ENCODE measurements at regions not wholly inside any gene's neighbourhood (a gene's known extent, or its start where the extent isn't known, plus 50 kb on each side); places are given as distances from the start of the nearest gene placed in this dataset.
"Not testable (repeated sequence)": the region's sequence is repeated elsewhere in the genome, so short reads cannot be mapped to it uniquely, and the experiment has no call there.

DNA sequence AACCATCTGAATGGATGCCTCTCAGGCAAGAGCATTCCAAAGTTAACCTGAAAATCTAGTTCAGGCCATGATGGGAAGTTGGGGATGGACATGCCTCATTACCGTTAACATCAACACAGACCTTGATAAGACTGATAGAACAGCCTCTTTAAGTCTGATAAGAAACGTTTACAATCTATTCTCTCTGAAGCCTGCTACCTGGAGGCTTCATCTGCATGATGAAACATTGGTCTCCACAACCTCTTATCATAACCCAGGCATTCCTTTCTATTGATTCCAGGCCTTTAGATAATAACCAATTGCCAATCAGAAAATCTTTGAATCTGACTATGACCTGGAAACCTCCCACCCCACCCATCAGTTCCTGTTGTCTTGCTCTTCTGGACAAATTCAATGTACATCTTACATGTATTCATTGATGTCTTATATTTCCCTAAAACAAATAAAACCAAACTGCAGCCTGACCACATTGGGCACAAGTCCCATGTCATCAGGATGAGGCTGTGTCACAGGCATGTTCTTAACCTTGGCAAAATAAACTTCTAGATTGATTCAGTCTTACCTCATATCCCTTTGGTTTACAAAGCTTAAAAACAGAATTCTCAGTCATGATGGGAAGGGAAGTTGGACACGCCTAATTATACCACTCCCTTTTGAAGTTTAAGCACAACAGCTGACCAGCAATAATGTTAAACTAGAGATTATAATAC, 843.8 kb upstream of the SPRY2 start:
- Histone ChIP-seq H3K27me3 (ENCODE audit: insufficient read depth, low read depth) (no peaks in the 10 kb centered on the region), H4K20me1 (ENCODE audit: insufficient read depth) (no peaks in the 10 kb centered on the region), H3K4me3 (IDR thresholded peaks at IDR 0.05; ENCODE audit: insufficient read depth, low read depth, low read length) (no peak overlapping the region), H3K36me3 (ENCODE audit: insufficient read depth) (no peaks in the 10 kb centered on the region), H3K4me1 (ENCODE audit: low read depth, poor library complexity, severe bottlenecking) (no peaks in the 10 kb centered on the region), H3K79me2 (ENCODE audit: insufficient read depth, low read depth) (no peaks in the 10 kb centered on the region), H2AFZ (ENCODE audit: low read depth) (no peak overlapping the region), H3K4me2 (no peak overlapping the region), H3K27ac (no peak overlapping the region), H3K9ac (no peak overlapping the region)
- TF ChIP-seq, protein P1, sequence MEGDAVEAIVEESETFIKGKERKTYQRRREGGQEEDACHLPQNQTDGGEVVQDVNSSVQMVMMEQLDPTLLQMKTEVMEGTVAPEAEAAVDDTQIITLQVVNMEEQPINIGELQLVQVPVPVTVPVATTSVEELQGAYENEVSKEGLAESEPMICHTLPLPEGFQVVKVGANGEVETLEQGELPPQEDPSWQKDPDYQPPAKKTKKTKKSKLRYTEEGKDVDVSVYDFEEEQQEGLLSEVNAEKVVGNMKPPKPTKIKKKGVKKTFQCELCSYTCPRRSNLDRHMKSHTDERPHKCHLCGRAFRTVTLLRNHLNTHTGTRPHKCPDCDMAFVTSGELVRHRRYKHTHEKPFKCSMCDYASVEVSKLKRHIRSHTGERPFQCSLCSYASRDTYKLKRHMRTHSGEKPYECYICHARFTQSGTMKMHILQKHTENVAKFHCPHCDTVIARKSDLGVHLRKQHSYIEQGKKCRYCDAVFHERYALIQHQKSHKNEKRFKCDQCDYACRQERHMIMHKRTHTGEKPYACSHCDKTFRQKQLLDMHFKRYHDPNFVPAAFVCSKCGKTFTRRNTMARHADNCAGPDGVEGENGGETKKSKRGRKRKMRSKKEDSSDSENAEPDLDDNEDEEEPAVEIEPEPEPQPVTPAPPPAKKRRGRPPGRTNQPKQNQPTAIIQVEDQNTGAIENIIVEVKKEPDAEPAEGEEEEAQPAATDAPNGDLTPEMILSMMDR (conservative IDR thresholded peaks at IDR 0.05; ENCODE audit: low read depth, low read length) = no peak

DNA sequence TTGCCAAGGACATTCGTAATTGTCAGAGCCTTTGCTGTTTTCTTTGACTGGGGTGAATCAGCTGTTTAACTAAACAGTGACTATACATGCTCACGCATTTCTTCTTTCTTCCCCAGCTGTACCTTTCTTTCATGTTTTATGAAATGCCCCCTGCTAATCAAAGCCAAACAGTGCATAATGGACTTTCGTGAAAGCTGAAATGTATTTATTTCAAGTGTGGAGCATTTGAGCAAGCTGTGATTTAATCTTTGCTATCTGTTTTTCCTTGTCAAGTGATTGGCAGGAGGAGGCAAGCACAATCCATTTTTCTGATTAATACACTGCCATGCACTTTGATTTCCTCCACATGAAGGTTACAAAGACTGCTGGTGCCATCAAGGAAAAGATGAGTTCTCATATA, 831.7 kb upstream of the SPRY2 start:
- H3K79me2 ChIP-seq (ENCODE audit: insufficient read depth, low read depth) = no peaks in the 10 kb centered on the region
- H3K9ac ChIP-seq = no peak overlapping the region
- TF ChIP-seq, protein P1 (conservative IDR thresholded peaks at IDR 0.05; ENCODE audit: low read depth, low read length) = no peak
- no peak overlapping the region for H3K4me2 ChIP-seq
- H4K20me1 ChIP-seq (ENCODE audit: insufficient read depth) = no peaks in the 10 kb centered on the region
- H3K36me3 ChIP-seq (ENCODE audit: insufficient read depth) = no peaks in the 10 kb centered on the region
- H2AFZ ChIP-seq (ENCODE audit: low read depth) = no peak overlapping the region
- H3K27ac ChIP-seq = no peak overlapping the region
- no peak overlapping the region for H3K4me3 ChIP-seq (IDR thresholded peaks at IDR 0.05; ENCODE audit: insufficient read depth, low read depth, low read length)
- H3K27me3 ChIP-seq (ENCODE audit: insufficient read depth, low read depth) = no peaks in the 10 kb centered on the region
- H3K4me1 ChIP-seq (ENCODE audit: low read depth, poor library complexity, severe bottlenecking) = no peaks in the 10 kb centered on the region

DNA sequence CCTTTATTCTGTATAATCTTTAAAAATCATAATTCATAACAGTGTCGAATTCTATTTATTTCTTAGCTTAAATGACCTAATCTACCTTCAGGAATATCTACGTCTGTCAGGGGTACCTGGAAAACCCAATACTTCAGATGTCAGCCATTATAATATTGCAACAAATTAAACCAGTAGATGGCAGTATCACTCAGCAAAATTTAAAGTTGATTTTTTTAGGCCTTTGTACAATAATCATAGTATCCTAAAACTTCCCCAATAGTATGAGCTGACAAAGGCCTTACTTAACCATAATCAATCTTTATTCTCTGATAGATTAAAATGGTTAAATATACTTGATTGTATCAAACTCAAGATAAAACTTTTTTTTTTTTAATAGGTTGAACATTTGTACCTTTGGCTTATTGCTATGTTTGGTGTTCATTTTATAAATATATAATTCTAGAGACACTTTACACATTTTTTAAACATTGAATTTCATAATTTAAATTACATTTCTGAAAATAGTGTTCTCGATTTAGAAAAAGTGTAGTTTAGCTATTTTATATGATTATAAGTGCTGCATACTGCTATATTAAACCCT, 830.2 kb upstream of the SPRY2 start:
- Histone ChIP-seq H3K27me3 (ENCODE audit: insufficient read depth, low read depth) (no peaks in the 10 kb centered on the region), H3K27ac (no peak overlapping the region), H3K4me1 (ENCODE audit: low read depth, poor library complexity, severe bottlenecking) (no peaks in the 10 kb centered on the region), H2AFZ (ENCODE audit: low read depth) (no peak overlapping the region), H3K4me3 (IDR thresholded peaks at IDR 0.05; ENCODE audit: insufficient read depth, low read depth, low read length) (no peak overlapping the region), H4K20me1 (ENCODE audit: insufficient read depth) (no peaks in the 10 kb centered on the region), H3K79me2 (ENCODE audit: insufficient read depth, low read depth) (no peaks in the 10 kb centered on the region), H3K9ac (no peak overlapping the region), H3K4me2 (no peak overlapping the region), H3K36me3 (ENCODE audit: insufficient read depth) (no peaks in the 10 kb centered on the region)
- TF ChIP-seq, protein P1 (conservative IDR thresholded peaks at IDR 0.05; ENCODE audit: low read depth, low read length) = peak; percentile 62

DNA sequence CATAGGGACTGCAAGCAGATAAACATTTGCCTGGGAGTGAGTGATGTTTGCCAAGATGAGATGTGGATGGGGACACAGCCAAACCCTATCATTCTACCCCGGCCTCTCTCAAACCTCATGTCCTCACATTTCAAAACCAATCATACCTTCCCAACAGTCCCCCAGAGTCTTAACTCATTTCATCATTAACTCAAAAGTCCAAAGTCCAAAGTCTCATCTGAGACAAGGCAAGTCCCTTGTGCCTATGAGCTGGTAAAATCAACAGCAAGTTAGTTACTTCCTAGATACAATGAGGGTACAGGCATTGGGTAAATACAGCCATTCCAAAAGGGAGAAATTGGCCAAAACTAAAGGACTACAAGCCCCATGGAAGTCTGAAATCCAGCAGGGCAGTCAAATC, 822.9 kb upstream of the SPRY2 start:
- not testable (repeated sequence) for H3K27ac ChIP-seq; H4K20me1 ChIP-seq (ENCODE audit: insufficient read depth); H3K4me1 ChIP-seq (ENCODE audit: low read depth, poor library complexity, severe bottlenecking); H3K9ac ChIP-seq; H3K4me3 ChIP-seq (IDR thresholded peaks at IDR 0.05; ENCODE audit: insufficient read depth, low read depth, low read length); H3K4me2 ChIP-seq; H3K79me2 ChIP-seq (ENCODE audit: insufficient read depth, low read depth); H3K36me3 ChIP-seq (ENCODE audit: insufficient read depth); H2AFZ ChIP-seq (ENCODE audit: low read depth); H3K27me3 ChIP-seq (ENCODE audit: insufficient read depth, low read depth)

DNA sequence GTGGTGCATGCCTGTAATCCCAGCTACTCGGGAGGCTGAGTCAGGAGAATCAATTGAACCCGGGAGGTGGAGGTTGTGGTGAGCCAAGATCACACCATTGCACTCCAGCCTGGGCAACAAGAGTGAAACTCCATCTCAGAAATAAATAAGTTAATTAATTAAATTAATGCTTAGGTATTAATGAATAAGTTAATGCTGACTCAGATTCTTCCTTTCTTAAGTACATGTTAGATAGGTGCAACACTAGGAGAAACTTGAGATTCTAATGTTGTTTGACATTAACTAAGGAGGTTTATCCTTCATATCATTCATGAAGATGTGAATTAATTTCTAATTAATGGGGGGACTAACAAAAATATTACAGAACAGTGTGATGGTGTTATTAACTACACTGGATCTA, 812.6 kb upstream of the SPRY2 start:
- no peak overlapping the region for H3K27ac ChIP-seq
- no peak overlapping the region for H3K4me3 ChIP-seq (IDR thresholded peaks at IDR 0.05; ENCODE audit: insufficient read depth, low read depth, low read length)
- no peaks in the 10 kb centered on the region for H4K20me1 ChIP-seq (ENCODE audit: insufficient read depth)
- no peak overlapping the region for H3K9ac ChIP-seq
- H3K36me3 ChIP-seq (ENCODE audit: insufficient read depth) = no peaks in the 10 kb centered on the region
- H3K27me3 ChIP-seq (ENCODE audit: insufficient read depth, low read depth) = no peaks in the 10 kb centered on the region
- TF ChIP-seq, protein P1 (conservative IDR thresholded peaks at IDR 0.05; ENCODE audit: low read depth, low read length) = no peak
- H3K4me2 ChIP-seq = no peak overlapping the region
- no peaks in the 10 kb centered on the region for H3K4me1 ChIP-seq (ENCODE audit: low read depth, poor library complexity, severe bottlenecking)
- no peak overlapping the region for H2AFZ ChIP-seq (ENCODE audit: low read depth)
- no peaks in the 10 kb centered on the region for H3K79me2 ChIP-seq (ENCODE audit: insufficient read depth, low read depth)

Data from KMS-11 (cell line).